ENCODE measurements at regions not wholly inside any gene's neighbourhood (a gene's known extent, or its start where the extent isn't known, plus 50 kb on each side); places are given as distances from the start of the nearest gene placed in this dataset.

DNA sequence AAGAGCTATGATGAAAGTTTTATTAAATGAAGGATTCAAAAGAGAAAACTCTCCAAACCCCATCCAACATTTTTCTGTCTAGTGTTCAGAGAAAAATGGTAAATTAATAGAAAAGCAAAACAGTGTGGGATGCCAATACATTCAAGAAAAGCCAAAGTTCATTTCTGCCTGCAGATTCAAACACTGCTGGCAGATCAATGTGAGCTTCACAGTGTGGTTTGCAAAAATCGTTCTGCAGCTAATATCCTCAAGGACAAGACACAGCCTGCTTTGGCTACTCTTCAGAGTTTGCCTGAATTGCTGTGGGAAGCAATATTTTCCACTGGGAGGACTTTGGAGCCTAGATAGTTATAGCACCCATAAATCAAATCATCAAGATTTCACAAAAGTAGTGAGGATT, 619.9 kb upstream of the SUCLG2 start:
- TF ChIP-seq, protein P1, sequence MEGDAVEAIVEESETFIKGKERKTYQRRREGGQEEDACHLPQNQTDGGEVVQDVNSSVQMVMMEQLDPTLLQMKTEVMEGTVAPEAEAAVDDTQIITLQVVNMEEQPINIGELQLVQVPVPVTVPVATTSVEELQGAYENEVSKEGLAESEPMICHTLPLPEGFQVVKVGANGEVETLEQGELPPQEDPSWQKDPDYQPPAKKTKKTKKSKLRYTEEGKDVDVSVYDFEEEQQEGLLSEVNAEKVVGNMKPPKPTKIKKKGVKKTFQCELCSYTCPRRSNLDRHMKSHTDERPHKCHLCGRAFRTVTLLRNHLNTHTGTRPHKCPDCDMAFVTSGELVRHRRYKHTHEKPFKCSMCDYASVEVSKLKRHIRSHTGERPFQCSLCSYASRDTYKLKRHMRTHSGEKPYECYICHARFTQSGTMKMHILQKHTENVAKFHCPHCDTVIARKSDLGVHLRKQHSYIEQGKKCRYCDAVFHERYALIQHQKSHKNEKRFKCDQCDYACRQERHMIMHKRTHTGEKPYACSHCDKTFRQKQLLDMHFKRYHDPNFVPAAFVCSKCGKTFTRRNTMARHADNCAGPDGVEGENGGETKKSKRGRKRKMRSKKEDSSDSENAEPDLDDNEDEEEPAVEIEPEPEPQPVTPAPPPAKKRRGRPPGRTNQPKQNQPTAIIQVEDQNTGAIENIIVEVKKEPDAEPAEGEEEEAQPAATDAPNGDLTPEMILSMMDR (IDR thresholded peaks at IDR 0.05; ENCODE audit: low read depth, low read length, poor library complexity, severe bottlenecking) = no peak
- TF ChIP-seq EZH2phosphoT487 (IDR thresholded peaks at IDR 0.05; ENCODE audit: borderline replicate concordance, low read length) = no peak
